ENCODE measurements at regions not wholly inside any gene's neighbourhood (a gene's known extent, or its start where the extent isn't known, plus 50 kb on each side); places are given as distances from the start of the nearest gene placed in this dataset.

- TF ChIP-seq, protein P1, sequence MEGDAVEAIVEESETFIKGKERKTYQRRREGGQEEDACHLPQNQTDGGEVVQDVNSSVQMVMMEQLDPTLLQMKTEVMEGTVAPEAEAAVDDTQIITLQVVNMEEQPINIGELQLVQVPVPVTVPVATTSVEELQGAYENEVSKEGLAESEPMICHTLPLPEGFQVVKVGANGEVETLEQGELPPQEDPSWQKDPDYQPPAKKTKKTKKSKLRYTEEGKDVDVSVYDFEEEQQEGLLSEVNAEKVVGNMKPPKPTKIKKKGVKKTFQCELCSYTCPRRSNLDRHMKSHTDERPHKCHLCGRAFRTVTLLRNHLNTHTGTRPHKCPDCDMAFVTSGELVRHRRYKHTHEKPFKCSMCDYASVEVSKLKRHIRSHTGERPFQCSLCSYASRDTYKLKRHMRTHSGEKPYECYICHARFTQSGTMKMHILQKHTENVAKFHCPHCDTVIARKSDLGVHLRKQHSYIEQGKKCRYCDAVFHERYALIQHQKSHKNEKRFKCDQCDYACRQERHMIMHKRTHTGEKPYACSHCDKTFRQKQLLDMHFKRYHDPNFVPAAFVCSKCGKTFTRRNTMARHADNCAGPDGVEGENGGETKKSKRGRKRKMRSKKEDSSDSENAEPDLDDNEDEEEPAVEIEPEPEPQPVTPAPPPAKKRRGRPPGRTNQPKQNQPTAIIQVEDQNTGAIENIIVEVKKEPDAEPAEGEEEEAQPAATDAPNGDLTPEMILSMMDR (IDR thresholded peaks at IDR 0.05): no peak
- H3K4me3 ChIP-seq (ENCODE audit: low read length): no peak overlapping the region
- no peak for DNase-seq
- Mint-ChIP-seq H3K27ac (no peak overlapping the region), H3K27me3 (no peaks in the 10 kb centered on the region), H3K9me3 (no peaks in the 10 kb centered on the region), H3K36me3 (ENCODE audit: low read depth) (no peaks in the 10 kb centered on the region), H3K4me1 (ENCODE audit: low read depth) (no peaks in the 10 kb centered on the region), H3K4me3 (no peak overlapping the region)
- no peaks in the 10 kb centered on the region for H3K36me3 ChIP-seq (ENCODE audit: insufficient read depth, low read length)
- no peaks in the 10 kb centered on the region for H3K27me3 ChIP-seq (ENCODE audit: control insufficient read depth in 1 of 2, insufficient read depth in 2 of 2, low read length in 2 of 2)
- no peaks in the 10 kb centered on the region for H3K4me1 ChIP-seq (ENCODE audit: insufficient read depth, low read length)
- intact Hi-C loops (cut with DNase I, micrococcal nuclease): no loop called here
- CTCF ChIA-PET: no interaction called here
- ATAC-seq (ENCODE audit: poor library complexity): no peak
- H3K9me3 ChIP-seq (ENCODE audit: control insufficient read depth in 1 of 2, insufficient read depth in 1 of 2, low read length in 2 of 2): peaks cover 0 to 7% of the 10 kb centered on the region in 2 experiments
- POLR2A ChIA-PET: no interaction called here
- H3K27ac ChIP-seq (ENCODE audit: low read depth in 1 of 2, low read length in 2 of 2): no peak overlapping the region
These were observed 584.4 kb downstream of the INHBA start for GRCh38 chr7:41118486-41118885.

DNA sequence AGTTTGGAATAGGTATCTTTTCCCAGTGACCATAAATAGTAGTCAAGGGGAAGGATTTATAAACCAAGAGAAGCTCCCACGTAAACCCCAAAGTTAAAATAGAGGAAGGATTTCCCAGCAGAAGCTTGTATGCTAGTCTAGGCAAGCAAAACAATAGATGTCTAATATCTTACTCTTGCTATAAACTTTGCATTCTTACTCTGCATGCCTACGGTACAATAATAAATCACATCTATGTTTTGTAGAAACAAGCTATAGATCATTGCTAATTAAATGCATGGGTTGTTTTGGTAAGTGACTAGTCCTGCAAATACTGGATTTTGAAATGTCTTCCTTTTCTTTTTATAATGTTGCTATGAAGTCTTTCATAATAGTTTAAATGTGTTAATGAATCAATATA, 585.5 kb downstream of the INHBA start:
- TF ChIP-seq, protein P1 (IDR thresholded peaks at IDR 0.05): no peak
- Mint-ChIP-seq H3K36me3 (ENCODE audit: low read depth) (no peaks in the 10 kb centered on the region), H3K4me3 (no peak overlapping the region), H3K27ac (no peak overlapping the region), H3K9me3 (no peaks in the 10 kb centered on the region), H3K4me1 (ENCODE audit: low read depth) (no peaks in the 10 kb centered on the region), H3K27me3 (no peaks in the 10 kb centered on the region)
- H3K9me3 ChIP-seq (ENCODE audit: control insufficient read depth in 1 of 2, insufficient read depth in 1 of 2, low read length in 2 of 2): peaks cover 0 to 7% of the 10 kb centered on the region in 2 experiments
- no peaks in the 10 kb centered on the region for H3K27me3 ChIP-seq (ENCODE audit: control insufficient read depth in 1 of 2, insufficient read depth in 2 of 2, low read length in 2 of 2)
- no peak for ATAC-seq (ENCODE audit: poor library complexity)
- no peak overlapping the region for H3K27ac ChIP-seq (ENCODE audit: low read depth in 1 of 2, low read length in 2 of 2)
- CTCF ChIA-PET: no interaction called here
- DNase-seq: no peak
- H3K36me3 ChIP-seq (ENCODE audit: insufficient read depth, low read length): no peaks in the 10 kb centered on the region
- no peaks in the 10 kb centered on the region for H3K4me1 ChIP-seq (ENCODE audit: insufficient read depth, low read length)
- intact Hi-C loops (cut with DNase I, micrococcal nuclease): no loop called here
- no peak overlapping the region for H3K4me3 ChIP-seq (ENCODE audit: low read length)
- POLR2A ChIA-PET: no interaction called here

GRCh38 chr7:41116817-41117216, 586.1 kb downstream of the INHBA start:
- TF ChIP-seq, protein P1 (IDR thresholded peaks at IDR 0.05): no peak
- no peaks in the 10 kb centered on the region for H3K36me3 Mint-ChIP-seq (ENCODE audit: low read depth)
- Histone ChIP-seq H3K27ac (ENCODE audit: low read depth in 1 of 2, low read length in 2 of 2) (no peak overlapping the region), H3K27me3 (ENCODE audit: control insufficient read depth in 1 of 2, insufficient read depth in 2 of 2, low read length in 2 of 2) (no peaks in the 10 kb centered on the region), H3K4me1 (ENCODE audit: insufficient read depth, low read length) (no peaks in the 10 kb centered on the region), H3K9me3 (ENCODE audit: control insufficient read depth in 1 of 2, insufficient read depth in 1 of 2, low read length in 2 of 2) (peaks cover 0 to 7% of the 10 kb centered on the region in 2 experiments), H3K4me3 (ENCODE audit: low read length) (no peak overlapping the region), H3K36me3 (ENCODE audit: insufficient read depth, low read length) (no peaks in the 10 kb centered on the region)
- ATAC-seq (ENCODE audit: poor library complexity): no peak
- ChIA-PET POLR2A (no interaction called here), CTCF (no interaction called here)
- DNase-seq: no peak
- H3K27ac Mint-ChIP-seq: no peak overlapping the region
- H3K27me3 Mint-ChIP-seq: no peaks in the 10 kb centered on the region
- intact Hi-C loops (cut with DNase I, micrococcal nuclease): no loop called here
- H3K4me3 Mint-ChIP-seq: no peak overlapping the region
- H3K4me1 Mint-ChIP-seq (ENCODE audit: low read depth): no peaks in the 10 kb centered on the region
- H3K9me3 Mint-ChIP-seq: no peaks in the 10 kb centered on the region
